ENCODE measurements at regions not wholly inside any gene's neighbourhood (a gene's known extent, or its start where the extent isn't known, plus 50 kb on each side); places are given as distances from the start of the nearest gene placed in this dataset.

DNA sequence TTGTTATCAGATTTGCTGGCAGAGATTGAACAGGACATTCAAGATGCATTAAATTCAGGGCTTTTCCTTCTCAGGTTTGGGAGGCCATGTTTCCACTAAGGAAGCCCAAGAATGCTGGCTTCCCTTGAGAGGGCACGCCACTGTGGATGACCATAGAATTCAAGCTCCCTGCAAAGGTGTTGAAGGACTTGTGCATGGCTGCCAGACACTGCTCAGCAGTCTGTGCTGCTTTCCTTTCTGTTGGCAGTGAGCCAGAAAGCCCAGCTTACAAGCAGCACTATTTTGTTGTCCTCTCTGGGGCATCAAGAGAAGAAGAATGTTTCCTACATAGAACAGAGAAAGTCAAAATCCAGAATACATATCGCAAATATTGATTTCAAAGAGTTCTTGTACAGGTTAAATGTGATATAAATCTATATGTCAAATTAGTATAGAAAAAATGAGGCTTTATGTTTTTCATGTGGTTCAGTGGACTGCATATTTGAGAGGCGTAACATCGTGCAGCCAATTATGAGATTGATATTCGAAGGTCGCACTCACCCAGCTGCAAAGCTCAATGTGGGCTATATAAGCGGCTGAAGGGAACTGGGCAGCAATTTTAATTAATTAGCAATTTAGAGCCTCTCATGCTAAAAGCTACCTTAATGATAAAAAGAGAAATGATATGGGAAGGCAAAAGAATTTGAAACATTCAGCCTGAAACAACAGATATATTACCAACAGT, 103.1 kb upstream of the ISL1 start:
- DNase-seq = no peak

DNA sequence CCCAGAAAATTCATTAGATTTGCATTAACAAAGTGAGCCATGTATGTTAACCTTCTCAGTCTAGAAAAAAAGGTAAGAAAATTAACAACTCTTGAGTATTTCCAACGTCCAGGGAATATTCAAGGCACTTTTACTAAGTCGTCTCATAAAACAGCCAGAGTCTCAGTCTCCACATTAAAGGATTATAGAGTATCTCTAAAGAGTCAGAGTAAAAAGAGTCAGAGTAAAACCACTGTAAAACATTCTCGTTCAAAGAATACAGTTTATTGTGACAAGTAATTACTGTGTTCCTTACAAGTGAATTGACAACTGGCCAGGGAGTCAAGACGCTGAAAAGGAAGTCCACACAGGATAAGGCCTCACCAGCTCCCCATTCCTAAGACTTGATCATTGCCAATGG, 97.2 kb upstream of the ISL1 start:
- DNase-seq = no peak

DNA sequence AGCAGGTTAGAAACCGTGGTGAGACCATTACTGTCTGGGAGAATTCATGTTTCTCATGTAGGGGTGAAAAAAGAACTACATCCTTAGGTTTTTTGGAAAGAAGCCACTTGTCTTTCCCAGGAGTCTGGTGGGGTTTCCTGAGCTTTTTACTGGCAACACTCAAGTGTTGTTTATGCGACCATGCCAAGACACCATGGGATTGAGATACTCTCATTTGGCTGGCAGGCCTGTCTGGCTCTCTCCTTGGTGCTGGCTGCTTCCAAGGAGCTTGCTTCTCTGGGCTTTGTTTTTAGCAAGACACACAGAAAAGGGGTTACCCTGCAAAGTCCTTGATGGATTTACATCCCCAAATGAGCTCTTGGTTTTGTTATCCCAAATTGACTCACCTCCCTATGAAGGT, 80.9 kb upstream of the ISL1 start:
- no peak for DNase-seq

DNA sequence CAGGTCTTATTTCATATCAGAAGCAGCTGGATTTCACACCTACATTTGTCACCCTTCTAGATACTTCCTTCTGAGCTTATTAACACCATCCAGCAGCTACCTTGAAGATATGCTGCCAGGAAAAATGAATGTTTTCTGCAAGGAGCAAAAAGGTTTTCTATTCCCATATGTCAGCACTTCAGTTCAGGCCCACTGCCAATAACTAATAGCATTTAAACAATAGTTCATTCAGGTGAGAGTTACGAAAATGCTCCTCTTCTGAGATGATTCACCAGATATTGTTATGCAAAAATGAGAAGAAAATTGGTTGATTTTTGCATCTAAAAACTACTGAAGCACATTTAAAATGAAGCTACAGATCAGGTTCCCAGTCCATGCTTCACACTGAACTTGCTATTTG, 56.4 kb upstream of the ISL1 start:
- DNase-seq = no peak
